ENCODE measurements at regions not wholly inside any gene's neighbourhood (a gene's known extent, or its start where the extent isn't known, plus 50 kb on each side); places are given as distances from the start of the nearest gene placed in this dataset.

GRCh38 chr6:106874481-106874880 is 100.0 kb downstream of the CD24 start:
- Histone ChIP-seq H3K4me2 (ENCODE audit: low read length) (no peak overlapping the region), H4K20me1 (ENCODE audit: insufficient read depth) (no peaks in the 10 kb centered on the region), H2AFZ (ENCODE audit: low read depth, low read length, poor library complexity, severe bottlenecking) (no peak overlapping the region), H3K9me3 (ENCODE audit: control insufficient read depth in 1 of 2, insufficient read depth in 1 of 2, low read depth in 1 of 2, low read length in 2 of 2) (peaks cover 0 to 4% of the 10 kb centered on the region in 2 experiments; a peak in 2 of 4 replicates), H3K27ac (ENCODE audit: low read depth, low read length) (no peak overlapping the region), H3K27me3 (ENCODE audit: insufficient read depth, low read length) (no peaks in the 10 kb centered on the region), H3K9me2 (ENCODE audit: insufficient read depth) (no peaks in the 10 kb centered on the region), H3K36me3 (ENCODE audit: control insufficient read depth in 1 of 2, insufficient read depth in 2 of 2, low read length in 2 of 2) (no peaks in the 10 kb centered on the region), H3K4me1 (ENCODE audit: control insufficient read depth in 1 of 2, insufficient read depth in 2 of 2, low read length in 2 of 2) (peaks cover 0 to 34% of the 10 kb centered on the region in 2 experiments; a peak in 2 of 4 replicates), H3K9ac (ENCODE audit: low read length) (no peak overlapping the region), H3K4me3 (replicated peaks in 1 of 2; ENCODE audit: low read depth in 1 of 2, low read length in 2 of 2) (no peak overlapping the region), H3K79me2 (ENCODE audit: insufficient read depth, low read length) (no peaks in the 10 kb centered on the region)
- RAD21 ChIA-PET (ENCODE audit: low non-redundant PET in 1 of 2, low total read pairs in 2 of 2, uncharacterized antibody in 2 of 2, unreplicated experiment in 2 of 2), result no interaction called here
- intact Hi-C loops (cut with micrococcal nuclease), result no loop called here
- no TSS peak for BruUV-seq (replicated peaks)
- ATAC-seq, result no peak
- no peak for DNase-seq (ENCODE audit: low read depth, low spot score)
- POLR2A ChIA-PET, result no interaction called here
- CTCF ChIA-PET, result no interaction called here
- TF ChIP-seq SRF (IDR thresholded peaks at IDR 0.05; ENCODE audit: low read depth) (no peak), CTCF (IDR thresholded peaks at IDR 0.05 in 2 of 3, conservative IDR thresholded peaks at IDR 0.05 in 1 of 3; ENCODE audit: borderline replicate concordance in 1 of 3, insufficient read depth in 1 of 3, low read depth in 2 of 3, low read length in 2 of 3) (no peak), SIN3A (IDR thresholded peaks at IDR 0.05; ENCODE audit: low read depth) (no peak), JUND (IDR thresholded peaks at IDR 0.05) (no peak), CEBPB (IDR thresholded peaks at IDR 0.05; ENCODE audit: low read depth) (no peak), MAX (IDR thresholded peaks at IDR 0.05) (no peak), CBX3 (IDR thresholded peaks at IDR 0.05; ENCODE audit: low read depth) (no peak), YY1 (IDR thresholded peaks at IDR 0.05; ENCODE audit: extremely low read depth, insufficient replicate concordance, low read depth, low read length) (no peak), EZH2phosphoT487 (IDR thresholded peaks at IDR 0.05; ENCODE audit: borderline replicate concordance) (no peak), EZH2 (IDR thresholded peaks at IDR 0.05) (no peak), REST (IDR thresholded peaks at IDR 0.05; ENCODE audit: low read depth) (no peak), TCF7L2 (IDR thresholded peaks at IDR 0.05; ENCODE audit: borderline replicate concordance, extremely low read depth, insufficient read depth, insufficient read length) (no peak), POLR2AphosphoS5 (IDR thresholded peaks at IDR 0.05; ENCODE audit: low read depth, low read length) (no peak), EGR1 (IDR thresholded peaks at IDR 0.05; ENCODE audit: low read depth) (no peak)
